ENCODE measurements at regions not wholly inside any gene's neighbourhood (a gene's known extent, or its start where the extent isn't known, plus 50 kb on each side); places are given as distances from the start of the nearest gene placed in this dataset.
"Not testable (repeated sequence)": the region's sequence is repeated elsewhere in the genome, so short reads cannot be mapped to it uniquely, and the experiment has no call there.

DNA sequence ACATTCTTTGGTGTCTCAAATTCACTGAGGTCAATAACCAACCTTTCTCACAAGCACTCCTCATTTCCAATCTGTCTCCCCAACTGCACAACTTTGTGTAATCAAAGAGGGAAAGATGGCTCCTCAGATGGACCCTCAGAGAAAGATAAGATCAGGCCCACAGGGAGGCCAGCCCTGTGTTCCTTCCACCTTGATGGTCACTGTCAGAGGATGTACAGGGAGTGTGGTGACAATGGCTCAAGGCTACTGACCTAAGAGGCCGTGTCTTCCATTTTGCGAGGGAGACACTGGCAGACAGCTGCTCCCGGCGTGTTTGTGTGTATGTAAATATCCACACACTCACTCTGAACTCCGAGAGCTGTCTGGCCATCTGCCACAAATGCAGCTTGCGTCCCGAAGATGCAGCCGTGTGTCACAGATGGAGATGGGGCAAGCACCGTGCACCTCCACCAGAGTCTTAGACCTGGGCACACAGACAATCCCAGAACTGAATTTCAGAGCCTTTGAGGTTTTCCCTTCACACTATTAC is 712.1 kb upstream of the NRP1 start:
- no peak overlapping the region for H3K27ac ChIP-seq
- TF ChIP-seq POLR2A (IDR thresholded peaks at IDR 0.05): no peak
- TF ChIP-seq, protein P1, sequence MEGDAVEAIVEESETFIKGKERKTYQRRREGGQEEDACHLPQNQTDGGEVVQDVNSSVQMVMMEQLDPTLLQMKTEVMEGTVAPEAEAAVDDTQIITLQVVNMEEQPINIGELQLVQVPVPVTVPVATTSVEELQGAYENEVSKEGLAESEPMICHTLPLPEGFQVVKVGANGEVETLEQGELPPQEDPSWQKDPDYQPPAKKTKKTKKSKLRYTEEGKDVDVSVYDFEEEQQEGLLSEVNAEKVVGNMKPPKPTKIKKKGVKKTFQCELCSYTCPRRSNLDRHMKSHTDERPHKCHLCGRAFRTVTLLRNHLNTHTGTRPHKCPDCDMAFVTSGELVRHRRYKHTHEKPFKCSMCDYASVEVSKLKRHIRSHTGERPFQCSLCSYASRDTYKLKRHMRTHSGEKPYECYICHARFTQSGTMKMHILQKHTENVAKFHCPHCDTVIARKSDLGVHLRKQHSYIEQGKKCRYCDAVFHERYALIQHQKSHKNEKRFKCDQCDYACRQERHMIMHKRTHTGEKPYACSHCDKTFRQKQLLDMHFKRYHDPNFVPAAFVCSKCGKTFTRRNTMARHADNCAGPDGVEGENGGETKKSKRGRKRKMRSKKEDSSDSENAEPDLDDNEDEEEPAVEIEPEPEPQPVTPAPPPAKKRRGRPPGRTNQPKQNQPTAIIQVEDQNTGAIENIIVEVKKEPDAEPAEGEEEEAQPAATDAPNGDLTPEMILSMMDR (IDR thresholded peaks at IDR 0.05): no peak
- H3K36me3 ChIP-seq: no peaks in the 10 kb centered on the region
- no peaks in the 10 kb centered on the region for H3K27me3 ChIP-seq
- no peak for DNase-seq
- no peaks in the 10 kb centered on the region for H3K9me3 ChIP-seq
- H3K4me1 ChIP-seq: no peaks in the 10 kb centered on the region
- no peak overlapping the region for H3K4me3 ChIP-seq
- 60 to 88% methylated on average over 4 to 8 of the region's 9 CpGs for WGBS, 2 donors
- intact Hi-C loops (cut with DNase I): no loop called here

DNA sequence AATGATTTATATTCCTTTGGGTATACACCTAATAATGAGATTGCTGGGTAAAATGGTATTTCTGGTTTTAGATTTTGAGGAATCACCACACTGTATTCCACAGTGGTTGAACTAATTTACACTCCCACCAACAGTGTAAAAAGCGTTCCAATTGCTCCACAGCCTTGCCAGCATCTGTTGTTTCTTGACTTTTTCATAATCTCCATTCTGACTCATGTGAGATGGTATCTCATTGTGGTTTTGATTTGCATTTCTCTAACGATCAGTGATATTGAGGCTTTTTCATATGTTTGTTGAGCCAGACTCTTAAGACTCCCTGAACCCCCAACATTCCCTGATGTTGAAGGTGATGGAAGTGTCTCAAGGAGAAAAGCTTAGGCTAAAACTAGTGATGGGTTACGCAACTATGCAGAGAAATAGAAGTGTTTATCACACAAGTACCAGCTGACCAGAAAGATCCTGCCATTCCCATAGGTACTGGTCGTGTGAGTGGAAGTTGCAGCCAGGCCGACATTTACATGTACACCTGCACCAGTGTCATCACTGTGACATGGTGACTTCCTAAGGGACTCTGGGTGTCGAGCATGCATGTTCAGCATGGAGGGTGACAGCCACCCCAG is 711.2 kb upstream of the NRP1 start:
- intact Hi-C loops (cut with DNase I): no loop called here
- no peaks in the 10 kb centered on the region for H3K4me1 ChIP-seq
- no peaks in the 10 kb centered on the region for H3K36me3 ChIP-seq
- TF ChIP-seq, protein P1 (IDR thresholded peaks at IDR 0.05): no peak
- no peak for TF ChIP-seq POLR2A (IDR thresholded peaks at IDR 0.05)
- H3K27me3 ChIP-seq: no peaks in the 10 kb centered on the region
- H3K27ac ChIP-seq: no peak overlapping the region
- DNase-seq: no peak
- no peaks in the 10 kb centered on the region for H3K9me3 ChIP-seq
- WGBS, 2 donors: 52 to 68% methylated on average over 6 of the region's 6 CpGs
- no peak overlapping the region for H3K4me3 ChIP-seq

DNA sequence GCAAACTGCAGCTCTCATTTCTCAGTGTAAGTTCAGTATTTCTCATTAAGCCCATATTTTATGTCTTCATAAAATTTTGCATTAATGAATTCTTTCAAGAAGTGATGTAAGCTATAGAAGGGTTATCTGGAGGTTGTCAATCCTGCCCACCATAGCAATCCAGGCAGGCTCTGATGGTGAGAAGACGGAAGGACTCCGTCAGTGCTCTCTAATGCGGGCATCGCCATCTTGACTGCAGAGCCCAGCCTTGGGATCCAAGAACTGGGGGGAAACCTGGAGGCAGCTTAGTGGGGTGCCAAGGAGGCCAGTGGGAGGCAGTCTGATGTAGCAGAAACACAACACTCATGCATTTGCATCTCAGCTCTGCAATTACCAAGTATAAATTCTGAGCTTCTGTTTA is 707.4 kb upstream of the NRP1 start:
- Histone ChIP-seq H3K4me3 (no peak overlapping the region), H3K36me3 (no peaks in the 10 kb centered on the region), H3K27me3 (no peaks in the 10 kb centered on the region), H3K27ac (no peak overlapping the region), H3K4me1 (no peaks in the 10 kb centered on the region), H3K9me3 (no peaks in the 10 kb centered on the region)
- TF ChIP-seq POLR2A (IDR thresholded peaks at IDR 0.05): no peak
- TF ChIP-seq, protein P1 (IDR thresholded peaks at IDR 0.05): no peak
- intact Hi-C loops (cut with DNase I): no loop called here
- DNase-seq: no peak
- WGBS, 2 donors: 91 to 100% methylated on average over 1 to 4 of the region's 4 CpGs

DNA sequence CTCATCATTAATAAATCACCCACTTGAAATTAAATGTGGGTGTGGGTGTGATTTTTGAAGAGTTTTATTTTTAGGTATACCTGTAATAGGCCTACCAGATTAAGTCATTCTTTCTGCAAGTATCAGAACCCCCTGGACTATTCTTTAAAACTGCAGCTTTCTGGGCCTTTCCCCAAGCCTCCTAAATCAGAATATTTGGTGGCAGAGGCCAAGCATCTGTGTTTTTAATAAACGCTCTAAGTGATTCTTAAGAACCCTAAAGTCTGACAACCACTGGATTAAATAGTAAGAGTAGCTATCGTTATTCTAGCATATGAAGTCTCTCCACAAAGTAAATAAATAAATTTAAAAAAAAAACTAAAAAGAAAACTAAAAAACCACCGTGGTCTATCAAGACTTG is 703.0 kb upstream of the NRP1 start:
- WGBS, 2 donors: 71 to 72% methylated on average over 3 of the region's 3 CpGs

DNA sequence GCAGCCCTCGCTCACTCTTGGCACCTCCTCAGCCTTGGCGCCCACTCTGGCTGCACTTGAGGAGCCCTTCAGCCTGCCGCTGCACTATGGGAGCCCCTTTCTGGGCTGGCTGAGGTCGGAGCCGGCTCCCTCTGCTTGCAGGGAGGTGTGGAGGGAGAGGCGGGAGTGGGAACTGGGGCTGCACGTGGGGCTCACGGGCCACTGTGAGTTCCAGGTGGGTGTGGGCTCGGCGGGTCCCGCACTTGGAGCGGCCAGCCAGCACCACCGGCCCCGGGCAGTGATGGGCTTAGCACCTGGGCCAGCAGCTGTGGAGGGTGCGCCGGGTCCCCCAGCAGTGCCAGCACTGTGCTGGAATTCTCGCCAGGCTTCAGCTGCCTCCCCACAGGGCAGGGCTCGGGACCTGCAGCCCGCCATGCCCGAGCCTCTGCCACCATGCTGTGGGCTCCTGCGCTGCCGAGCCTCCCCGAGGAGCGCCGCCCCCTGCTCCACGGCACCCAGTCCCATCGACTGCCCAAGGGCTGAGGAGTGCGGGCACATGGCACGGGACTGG is 700.8 kb upstream of the NRP1 start:
- H3K4me3 ChIP-seq; H3K9me3 ChIP-seq; DNase-seq; H3K36me3 ChIP-seq; H3K27ac ChIP-seq; intact Hi-C loops (cut with DNase I); H3K27me3 ChIP-seq: not testable (repeated sequence)
- peaks cover 0 to 15% (median 5%) of the 10 kb centered on the region in 3 donors for H3K4me1 ChIP-seq
- WGBS, 2 donors: no CpG with 5 or more reads among the region's 29 CpGs

More for the DNA sequence above, 703.0 kb upstream of the NRP1 start:
- H3K9me3 ChIP-seq: no peaks in the 10 kb centered on the region
- intact Hi-C loops (cut with DNase I): no loop called here
- no peak overlapping the region for H3K4me3 ChIP-seq
- H3K27me3 ChIP-seq: no peaks in the 10 kb centered on the region
- DNase-seq: no peak
- no peaks in the 10 kb centered on the region for H3K36me3 ChIP-seq
- H3K27ac ChIP-seq: no peak overlapping the region
- no peaks in the 10 kb centered on the region for H3K4me1 ChIP-seq
- TF ChIP-seq POLR2A (IDR thresholded peaks at IDR 0.05): no peak
- TF ChIP-seq, protein P1 (IDR thresholded peaks at IDR 0.05): no peak
